Activated T-helper 17 cell treated with anti-CD3 and anti-CD28 coated beads, Interleukin-2, amount 50 U/mL, for 72 hours (primary cell): ENCODE measurements at regions not wholly inside any gene's neighbourhood (a gene's known extent, or its start where the extent isn't known, plus 50 kb on each side); places are given as distances from the start of the nearest gene placed in this dataset.
"Not testable (repeated sequence)": the region's sequence is repeated elsewhere in the genome, so short reads cannot be mapped to it uniquely, and the experiment has no call there.

Experiments
- ATAC-seq: fragments of 150-1000 bp; cut with Tn5 transposase; replicated peaks from 2 replicates; pipeline ENCODE4 v1.10.0; 2021; ENCODE audit warnings: mild to moderate bottlenecking, moderate library complexity
- H3K27ac Mint-ChIP-seq: one replicate; pipeline ENCODE4 v1.8.0; 2022; ENCODE audit warnings: mixed read lengths
- H3K27me3 Mint-ChIP-seq: one replicate; pipeline ENCODE4 v1.8.0; 2022; ENCODE audit warnings: mixed read lengths
- H3K36me3 Mint-ChIP-seq: one replicate; pipeline ENCODE4 v1.8.0; 2022; ENCODE audit warnings: low read depth, mild to moderate bottlenecking, mixed read lengths
- H3K4me1 Mint-ChIP-seq: one replicate; pipeline ENCODE4 v1.8.0; 2022; ENCODE audit warnings: mixed read lengths
- H3K4me3 Mint-ChIP-seq: one replicate; pipeline ENCODE4 v1.8.0; 2022; ENCODE audit warnings: mild to moderate bottlenecking, mixed read lengths
- H3K9me3 Mint-ChIP-seq: one replicate; pipeline ENCODE4 v1.8.0; 2022; ENCODE audit warnings: mixed read lengths

GRCh38 chr1:111063595-111063994, 76.3 kb downstream of the DRAM2 start:
- Mint-ChIP-seq H3K4me3 (no peak overlapping the region), H3K9me3 (peaks cover 29% of the 10 kb centered on the region), H3K36me3 (peaks cover 6% of the 10 kb centered on the region), H3K27me3 (peaks cover 27% of the 10 kb centered on the region), H3K4me1 (no peaks in the 10 kb centered on the region), H3K27ac (no peak overlapping the region)
- no peak for ATAC-seq

- peaks cover 27% of the 10 kb centered on the region for H3K27me3 Mint-ChIP-seq
- ATAC-seq: no peak
- no peak overlapping the region for H3K4me3 Mint-ChIP-seq
- peaks cover 6% of the 10 kb centered on the region for H3K36me3 Mint-ChIP-seq
- peaks cover 29% of the 10 kb centered on the region for H3K9me3 Mint-ChIP-seq
- no peak overlapping the region for H3K27ac Mint-ChIP-seq
- H3K4me1 Mint-ChIP-seq: no peaks in the 10 kb centered on the region
Observed at GRCh38 chr1:111062624-111063023, 77.3 kb downstream of the DRAM2 start.

GRCh38 chr1:111062081-111062480, 77.8 kb downstream of the DRAM2 start:
- peaks cover 6% of the 10 kb centered on the region for H3K36me3 Mint-ChIP-seq
- ATAC-seq: no peak
- H3K4me3 Mint-ChIP-seq: no peak overlapping the region
- peaks cover 27% of the 10 kb centered on the region for H3K9me3 Mint-ChIP-seq
- H3K27me3 Mint-ChIP-seq: peaks cover 28% of the 10 kb centered on the region
- no peak overlapping the region for H3K27ac Mint-ChIP-seq
- H3K4me1 Mint-ChIP-seq: no peaks in the 10 kb centered on the region

GRCh38 chr1:111054656-111055055, 85.2 kb downstream of the DRAM2 start:
- ATAC-seq: no peak
- Mint-ChIP-seq H3K4me1 (no peaks in the 10 kb centered on the region), H3K36me3 (no peaks in the 10 kb centered on the region), H3K9me3 (peaks cover 8% of the 10 kb centered on the region), H3K27me3 (peaks cover 25% of the 10 kb centered on the region), H3K4me3 (no peak overlapping the region), H3K27ac (no peak overlapping the region)

- Mint-ChIP-seq H3K36me3 (no peaks in the 10 kb centered on the region), H3K27me3 (peaks cover 29% of the 10 kb centered on the region), H3K27ac (no peak overlapping the region), H3K4me1 (no peaks in the 10 kb centered on the region), H3K4me3 (no peak overlapping the region), H3K9me3 (peaks cover 8% of the 10 kb centered on the region)
- no peak for ATAC-seq
Observed at GRCh38 chr1:111052246-111052645, 87.6 kb downstream of the DRAM2 start.

- ATAC-seq, H3K4me1 Mint-ChIP-seq, H3K4me3 Mint-ChIP-seq, H3K9me3 Mint-ChIP-seq, H3K27ac Mint-ChIP-seq, H3K36me3 Mint-ChIP-seq: not testable (repeated sequence)
- H3K27me3 Mint-ChIP-seq: peaks cover 12% of the 10 kb centered on the region
Observed at GRCh38 chr1:111048253-111048652, 84.5 kb upstream of the LRIF1 start.

GRCh38 chr1:111045033-111045722, 81.5 kb upstream of the LRIF1 start:
- Mint-ChIP-seq H3K27ac (no peak overlapping the region), H3K9me3 (no peaks in the 10 kb centered on the region), H3K4me1 (no peaks in the 10 kb centered on the region), H3K4me3 (no peak overlapping the region), H3K36me3 (no peaks in the 10 kb centered on the region), H3K27me3 (peaks cover 5% of the 10 kb centered on the region)
- peak; percentile 24 for ATAC-seq

GRCh38 chr1:111032295-111032897, 68.7 kb upstream of the LRIF1 start:
- no peak overlapping the region for H3K4me3 Mint-ChIP-seq
- H3K27ac Mint-ChIP-seq: no peak overlapping the region
- H3K36me3 Mint-ChIP-seq: no peaks in the 10 kb centered on the region
- H3K9me3 Mint-ChIP-seq: no peaks in the 10 kb centered on the region
- ATAC-seq: no peak
- peaks cover 24% of the 10 kb centered on the region for H3K27me3 Mint-ChIP-seq
- H3K4me1 Mint-ChIP-seq: no peaks in the 10 kb centered on the region

GRCh38 chr1:111030590-111030989, 66.9 kb upstream of the LRIF1 start:
- peak; percentile 59 for ATAC-seq
- no peaks in the 10 kb centered on the region for H3K9me3 Mint-ChIP-seq

GRCh38 chr1:111025109-111025508, 61.4 kb upstream of the LRIF1 start:
- H3K9me3 Mint-ChIP-seq: peaks cover 3% of the 10 kb centered on the region
- H3K4me1 Mint-ChIP-seq: no peaks in the 10 kb centered on the region
- peaks cover 16% of the 10 kb centered on the region for H3K27me3 Mint-ChIP-seq
- no peak overlapping the region for H3K4me3 Mint-ChIP-seq
- H3K36me3 Mint-ChIP-seq: no peaks in the 10 kb centered on the region
- no peak for ATAC-seq
- no peak overlapping the region for H3K27ac Mint-ChIP-seq

More at GRCh38 chr1:111030590-111030989, 66.9 kb upstream of the LRIF1 start:
- Mint-ChIP-seq H3K4me3 (no peak overlapping the region), H3K36me3 (no peaks in the 10 kb centered on the region), H3K27ac (no peak overlapping the region), H3K4me1 (no peaks in the 10 kb centered on the region), H3K27me3 (peaks cover 12% of the 10 kb centered on the region)

GRCh38 chr1:111015222-111015621, 51.5 kb upstream of the LRIF1 start:
- Mint-ChIP-seq H3K4me1 (no peaks in the 10 kb centered on the region), H3K9me3 (peaks cover 5% of the 10 kb centered on the region), H3K27me3 (peaks cover 24% of the 10 kb centered on the region), H3K27ac (no peak overlapping the region), H3K4me3 (no peak overlapping the region), H3K36me3 (no peaks in the 10 kb centered on the region)
- ATAC-seq: no peak
